ENCODE measurements at regions not wholly inside any gene's neighbourhood (a gene's known extent, or its start where the extent isn't known, plus 50 kb on each side); places are given as distances from the start of the nearest gene placed in this dataset.

- TF ChIP-seq EZH2 (IDR thresholded peaks at IDR 0.05; ENCODE audit: borderline replicate concordance, control insufficient read depth, low read depth, low read length) (no peak), RAD21 (IDR thresholded peaks at IDR 0.05; ENCODE audit: insufficient read depth, low read depth, low read length) (no peak), CHD4 (IDR thresholded peaks at IDR 0.05) (no peak), CREM (IDR thresholded peaks at IDR 0.05; ENCODE audit: low read depth) (no peak), BCL3 (IDR thresholded peaks at IDR 0.05; ENCODE audit: borderline replicate concordance, insufficient read depth, low read depth, low read length, poor library complexity, severe bottlenecking) (no peak), CREB1 (IDR thresholded peaks at IDR 0.05; ENCODE audit: low read depth) (no peak)
Observed at GRCh38 chr4:4763822-4764557, 95.5 kb upstream of the MSX1 start.

Data from GM12878 (cell line).